HG03520 (cell line): ENCODE measurements at regions not wholly inside any gene's neighbourhood (a gene's known extent, or its start where the extent isn't known, plus 50 kb on each side); places are given as distances from the start of the nearest gene placed in this dataset.

Experiments used
- ATAC-seq: cut with Tn5 transposase; IDR thresholded peaks from one replicate; pipeline ENCODE4 v1.9.1; 2021; ENCODE audit warnings: mild to moderate bottlenecking, moderate library complexity; ENCODE audit not compliant: unreplicated experiment

- ATAC-seq: no peak
Observed at GRCh38 chr15:94177112-94177511, 54.2 kb upstream of the MCTP2 start.

GRCh38 chr15:94175420-94175819, 55.9 kb upstream of the MCTP2 start:
- no peak for ATAC-seq

- ATAC-seq: peak; percentile 73
Observed at GRCh38 chr15:94174399-94174802, 57.0 kb upstream of the MCTP2 start.

GRCh38 chr15:94168250-94168649, 63.1 kb upstream of the MCTP2 start:
- no peak for ATAC-seq

- no peak for ATAC-seq
Observed at GRCh38 chr15:94164971-94165370, 66.4 kb upstream of the MCTP2 start.

GRCh38 chr15:94164202-94164807, 67.1 kb upstream of the MCTP2 start:
- ATAC-seq: peak; percentile 61

- ATAC-seq: no peak
Observed at GRCh38 chr15:94162939-94163338, 68.4 kb upstream of the MCTP2 start.

GRCh38 chr15:94154255-94154654, 77.1 kb upstream of the MCTP2 start:
- no peak for ATAC-seq

- ATAC-seq: no peak
Observed at GRCh38 chr15:94145046-94145445, 86.3 kb upstream of the MCTP2 start.

- no peak for ATAC-seq
Observed at GRCh38 chr15:94141802-94142201, 89.6 kb upstream of the MCTP2 start.

GRCh38 chr15:94135486-94136147, 95.7 kb upstream of the MCTP2 start:
- ATAC-seq: no peak

GRCh38 chr15:94131875-94132274, 99.5 kb upstream of the MCTP2 start:
- no peak for ATAC-seq

- ATAC-seq: no peak
Observed at GRCh38 chr15:94130504-94130903, 100.9 kb upstream of the MCTP2 start.

- ATAC-seq: no peak
Observed at GRCh38 chr15:94127006-94127405, 104.4 kb upstream of the MCTP2 start.

- no peak for ATAC-seq
Observed at GRCh38 chr15:94125698-94126097, 105.7 kb upstream of the MCTP2 start.

- no peak for ATAC-seq
Observed at GRCh38 chr15:94125156-94125555, 106.2 kb upstream of the MCTP2 start.

- no peak for ATAC-seq
Observed at GRCh38 chr15:94122516-94122915, 108.8 kb upstream of the MCTP2 start.

GRCh38 chr15:94119923-94120775, 111.2 kb upstream of the MCTP2 start:
- ATAC-seq: peak; percentile 100

GRCh38 chr15:94119298-94119811, 112.0 kb upstream of the MCTP2 start:
- no peak for ATAC-seq

- ATAC-seq: no peak
Observed at GRCh38 chr15:94110476-94111130, 120.8 kb upstream of the MCTP2 start.

- no peak for ATAC-seq
Observed at GRCh38 chr15:94107652-94108051, 123.7 kb upstream of the MCTP2 start.
